H9 (cell line): ENCODE measurements at regions not wholly inside any gene's neighbourhood (a gene's known extent, or its start where the extent isn't known, plus 50 kb on each side); places are given as distances from the start of the nearest gene placed in this dataset.
"Not testable (repeated sequence)": the region's sequence is repeated elsewhere in the genome, so short reads cannot be mapped to it uniquely, and the experiment has no call there.

ENCODE experiments used
- DNase-seq: peaks from one replicate; pipeline ENCODE4 v3.0.0-alpha.2; 2017
- H2AFZ ChIP-seq: one replicate; pipeline ENCODE4 v1.6.1; 2013; ENCODE audit warnings: mild to moderate bottlenecking, low read length, control low read depth, moderate library complexity
- H2AK5ac ChIP-seq: 2 replicates; pipeline ENCODE4 v1.6.1; 2013; ENCODE audit warnings: low read length, control low read depth, mixed read lengths; ENCODE audit not compliant: insufficient read length
- H2BK120ac ChIP-seq: one replicate; pipeline ENCODE4 v1.6.1; 2013; ENCODE audit warnings: low read depth, mild to moderate bottlenecking, low read length, control low read depth, inconsistent platforms; ENCODE audit not compliant: poor library complexity, severe bottlenecking
- H2BK12ac ChIP-seq: 2 replicates; pipeline ENCODE4 v1.6.1; 2013; ENCODE audit warnings: low read length, control low read depth, mixed read lengths, low read depth; ENCODE audit not compliant: insufficient read length
- H2BK15ac ChIP-seq: 2 replicates; pipeline ENCODE4 v1.6.1; 2013; ENCODE audit warnings: low read depth, low read length, control low read depth
- H2BK20ac ChIP-seq: one replicate; pipeline ENCODE4 v1.6.1; 2013; ENCODE audit warnings: low read depth, mild to moderate bottlenecking, low read length, control low read depth, inconsistent platforms; ENCODE audit not compliant: poor library complexity, severe bottlenecking
- H2BK5ac ChIP-seq: 2 replicates; pipeline ENCODE4 v1.6.1; 2013; ENCODE audit warnings: low read length, control low read depth, mixed read lengths; ENCODE audit not compliant: insufficient read length
- H3K14ac ChIP-seq: 2 replicates; pipeline ENCODE4 v1.6.1; 2013; ENCODE audit warnings: low read length, control low read depth; ENCODE audit not compliant: insufficient read depth
- H3K18ac ChIP-seq: 2 replicates; pipeline ENCODE4 v1.6.1; 2013; ENCODE audit warnings: low read depth, mild to moderate bottlenecking, mixed read lengths, low read length, control low read depth; ENCODE audit not compliant: insufficient read length
- H3K23ac ChIP-seq: 2 replicates; pipeline ENCODE4 v1.6.1; 2013; ENCODE audit warnings: low read length, control low read depth, mixed read lengths, low read depth; ENCODE audit not compliant: insufficient read length
- H3K23me2 ChIP-seq: 2 replicates; pipeline ENCODE4 v1.6.1; 2013; ENCODE audit warnings: low read depth, mild to moderate bottlenecking, mixed read lengths, low read length, control low read depth; ENCODE audit not compliant: insufficient read length, poor library complexity, severe bottlenecking
- H3K27ac ChIP-seq: 2 replicates; pipeline ENCODE4 v1.5.1; 2013; ENCODE audit warnings: low read length, control low read depth, mixed read lengths, low read depth; ENCODE audit not compliant: insufficient read length
- H3K27me3 ChIP-seq: 2 replicates; pipeline ENCODE4 v1.6.1; 2013; ENCODE audit warnings: low read length, control low read depth, inconsistent platforms; ENCODE audit not compliant: insufficient read depth
- H3K4ac ChIP-seq: 2 replicates; pipeline ENCODE4 v1.6.1; 2013; ENCODE audit warnings: low read depth, mild to moderate bottlenecking, control low read depth, inconsistent platforms, low read length, moderate library complexity
- H3K4me1 ChIP-seq: 2 replicates; pipeline ENCODE4 v1.6.1; 2013; ENCODE audit warnings: low read length, control low read depth, inconsistent platforms; ENCODE audit not compliant: insufficient read depth
- H3K4me2 ChIP-seq: 2 replicates; pipeline ENCODE4 v1.6.1; 2013; ENCODE audit warnings: low read length, control low read depth, mixed read lengths; ENCODE audit not compliant: insufficient read length, insufficient read depth
- H3K56ac ChIP-seq: 2 replicates; pipeline ENCODE4 v1.6.1; 2013; ENCODE audit warnings: low read depth, mild to moderate bottlenecking, mixed read lengths, low read length, control low read depth; ENCODE audit not compliant: insufficient read length
- H3K79me1 ChIP-seq: 2 replicates; pipeline ENCODE4 v1.6.1; 2013; ENCODE audit warnings: low read depth, mild to moderate bottlenecking, moderate library complexity, low read length, control low read depth, inconsistent platforms; ENCODE audit not compliant: insufficient read depth, poor library complexity, severe bottlenecking
- H3K79me2 ChIP-seq: 2 replicates; pipeline ENCODE4 v1.6.1; 2013; ENCODE audit warnings: low read length, control low read depth, inconsistent platforms; ENCODE audit not compliant: insufficient read depth
- H3K9ac ChIP-seq: 2 replicates; pipeline ENCODE4 v1.6.1; 2013; ENCODE audit warnings: low read length, control low read depth, mixed read lengths; ENCODE audit not compliant: insufficient read length; ENCODE audit errors: extremely low read depth
- H3K9me3 ChIP-seq: one replicate; pipeline ENCODE4 v1.6.1; 2013; ENCODE audit warnings: low read depth, low read length, inconsistent platforms; ENCODE audit not compliant: control insufficient read depth
- H3T11ph ChIP-seq: one replicate; pipeline ENCODE4 v1.6.1; 2013; ENCODE audit warnings: mild to moderate bottlenecking, low read length, control low read depth, inconsistent platforms
- H4K20me1 ChIP-seq: one replicate; pipeline ENCODE4 v1.6.1; 2013; ENCODE audit not compliant: control insufficient read depth, insufficient read length, insufficient read depth
- H4K5ac ChIP-seq: 2 replicates; pipeline ENCODE4 v1.6.1; 2013; ENCODE audit warnings: low read depth, mild to moderate bottlenecking, mixed read lengths, low read length, control low read depth; ENCODE audit not compliant: insufficient read length
- H4K8ac ChIP-seq: replicated peaks from 2 replicates; pipeline ENCODE4 v1.6.1; 2013; ENCODE audit warnings: low read length, control low read depth, mixed read lengths, low read depth; ENCODE audit not compliant: insufficient read length
- H4K91ac ChIP-seq: 2 replicates; pipeline ENCODE4 v1.6.1; 2013; ENCODE audit warnings: low read depth, mild to moderate bottlenecking, moderate library complexity, mixed read lengths, low read length, control low read depth; ENCODE audit not compliant: insufficient read length
- H3K27ac Mint-ChIP-seq, 3 experiments: 2 replicates in 2 of 3; 3 replicates in 1 of 3; pipeline ENCODE4 v1.8.0; 2020 to 2021; ENCODE audit warnings: mixed read lengths in 3 of 3, mild to moderate bottlenecking in 1 of 3, moderate library complexity in 1 of 3
- H3K27me3 Mint-ChIP-seq: 2 replicates; pipeline ENCODE4 v1.8.0; 2021; ENCODE audit warnings: low read depth, mild to moderate bottlenecking, moderate library complexity, mixed read lengths
- H3K36me3 Mint-ChIP-seq, 3 experiments: 2 replicates in 2 of 3; 3 replicates in 1 of 3; pipeline ENCODE4 v1.8.0; 2020 to 2021; ENCODE audit warnings: low read depth in 3 of 3, mixed read lengths in 3 of 3; ENCODE audit not compliant: insufficient read depth in 1 of 3
- H3K4me1 Mint-ChIP-seq, 2 experiments: 2 replicates each; pipeline ENCODE4 v1.8.0; 2020; ENCODE audit warnings: mixed read lengths in 2 of 2
- H3K4me3 Mint-ChIP-seq, 2 experiments: 2 replicates in 1 of 2; 3 replicates in 1 of 2; pipeline ENCODE4 v1.8.0; 2020 to 2021; ENCODE audit warnings: mild to moderate bottlenecking in 2 of 2, mixed read lengths in 2 of 2, moderate library complexity in 1 of 2
- H3K9me3 Mint-ChIP-seq, 2 experiments: 2 replicates in 1 of 2; 3 replicates in 1 of 2; pipeline ENCODE4 v1.8.0; 2020; ENCODE audit warnings: mild to moderate bottlenecking in 2 of 2, mixed read lengths in 2 of 2, moderate library complexity in 1 of 2
- CTCF ChIP-seq: fragments of 200-600 bp; sonication (generic); conservative IDR thresholded peaks from 3 replicates; pipeline ENCODE4 v1.8.0; 2021; ENCODE audit warnings: antibody characterized with exemption, mild to moderate bottlenecking
- WGBS: extraction: QIAGEN DNeasy Blood & Tissue Kit; methylation state at CpG from one replicate; pipeline ENCODE4 v1.1.7; 2013; ENCODE audit warnings: missing lambda C conversion rate, low lambda C conversion rate, mixed read lengths; ENCODE audit not compliant: insufficient read length; ENCODE audit errors: extremely low coverage; 5-methylcytosine and 5-hydroxymethylcytosine counted together

GRCh38 chr19:20359933-20360720 lies 193.1 kb downstream of the ZNF486 start:
- Histone ChIP-seq H4K91ac (no peak overlapping the region), H3K27ac (no peak overlapping the region), H3K27me3 (no peaks in the 10 kb centered on the region), H3K23ac (no peak overlapping the region), H3K18ac (no peak overlapping the region), H3T11ph (no peak overlapping the region), H4K20me1 (no peaks in the 10 kb centered on the region), H3K56ac (no peak overlapping the region), H3K23me2 (no peaks in the 10 kb centered on the region), H3K14ac (no peak overlapping the region), H4K5ac (no peak overlapping the region), H2BK5ac (no peak overlapping the region), H3K79me2 (no peaks in the 10 kb centered on the region), H3K9me3 (no peaks in the 10 kb centered on the region), H2BK120ac (no peak overlapping the region), H3K79me1 (no peaks in the 10 kb centered on the region), H3K4ac (no peak overlapping the region), H2BK20ac (no peak overlapping the region), H2AFZ (no peak overlapping the region), H3K4me1 (no peaks in the 10 kb centered on the region; the same call in 1 of the 2 replicates), H2BK12ac (no peak overlapping the region), H2BK15ac (no peak overlapping the region), H3K9ac (no peak overlapping the region), H4K8ac (no peak overlapping the region), H3K4me2 (no peak overlapping the region), H2AK5ac (no peak overlapping the region)
- Mint-ChIP-seq H3K36me3 (peaks cover 0 to 4% (median 4%) of the 10 kb centered on the region in 3 experiments; a peak in 4 of 7 replicates), H3K9me3 (peaks cover 3 to 7% of the 10 kb centered on the region in 2 experiments; a peak in 3 of 5 replicates), H3K4me1 (peaks cover 41 to 49% of the 10 kb centered on the region in 2 experiments), H3K4me3 (no peak overlapping the region), H3K27me3 (peaks cover 24% of the 10 kb centered on the region), H3K27ac (peak overlapping the region in 2 of 3 experiments; percentile 7 to 25; a peak in 3 of 7 replicates)
- WGBS: 100% methylated on average over 1 of the region's 11 CpGs
- DNase-seq: peak; percentile 64
- peak; percentile 87 for TF ChIP-seq CTCF

GRCh38 chr19:20358841-20359465 lies 191.9 kb downstream of the ZNF486 start:
- H3T11ph ChIP-seq, H2AK5ac ChIP-seq, H3K18ac ChIP-seq, H3K4me3 Mint-ChIP-seq, H4K8ac ChIP-seq, H4K91ac ChIP-seq, H3K36me3 Mint-ChIP-seq, H4K5ac ChIP-seq, H2BK20ac ChIP-seq, H3K4me2 ChIP-seq, H3K4me1 ChIP-seq, H3K27ac ChIP-seq, H2BK5ac ChIP-seq, H3K14ac ChIP-seq, H3K56ac ChIP-seq, H3K23me2 ChIP-seq, H3K23ac ChIP-seq, H2BK15ac ChIP-seq, H3K4ac ChIP-seq, H2BK12ac ChIP-seq, H2AFZ ChIP-seq, H4K20me1 ChIP-seq, H3K27me3 ChIP-seq, H3K9me3 ChIP-seq, H2BK120ac ChIP-seq, H3K9ac ChIP-seq, H3K79me2 ChIP-seq, H3K79me1 ChIP-seq: not testable (repeated sequence)
- peaks cover 36 to 39% of the 10 kb centered on the region in 2 experiments for H3K4me1 Mint-ChIP-seq
- H3K27ac Mint-ChIP-seq: peak overlapping the region in 1 of 3 experiments; percentile 56; a peak in 1 of 7 replicates
- no CpG with 5 or more reads among the region's 7 CpGs for WGBS
- peaks cover 3 to 10% of the 10 kb centered on the region in 2 experiments; a peak in 3 of 5 replicates for H3K9me3 Mint-ChIP-seq
- DNase-seq: peak; percentile 40
- H3K27me3 Mint-ChIP-seq: peaks cover 13% of the 10 kb centered on the region
